Neural progenitor cell (in vitro differentiated cells): ENCODE measurements at regions not wholly inside any gene's neighbourhood (a gene's known extent, or its start where the extent isn't known, plus 50 kb on each side); places are given as distances from the start of the nearest gene placed in this dataset.

Experiments used
- CTCF ChIP-seq: fragments of 200-600 bp; sonication (generic); IDR thresholded peaks from 2 replicates; pipeline ENCODE4 v1.5.1; 2017; ENCODE audit warnings: antibody characterized with exemption, mild to moderate bottlenecking
- EZH2 ChIP-seq: fragments of 200-600 bp; sonication (generic); IDR thresholded peaks from 2 replicates; pipeline ENCODE4 v1.6.1; 2017; ENCODE audit warnings: antibody characterized with exemption, mild to moderate bottlenecking, moderate library complexity

DNA sequence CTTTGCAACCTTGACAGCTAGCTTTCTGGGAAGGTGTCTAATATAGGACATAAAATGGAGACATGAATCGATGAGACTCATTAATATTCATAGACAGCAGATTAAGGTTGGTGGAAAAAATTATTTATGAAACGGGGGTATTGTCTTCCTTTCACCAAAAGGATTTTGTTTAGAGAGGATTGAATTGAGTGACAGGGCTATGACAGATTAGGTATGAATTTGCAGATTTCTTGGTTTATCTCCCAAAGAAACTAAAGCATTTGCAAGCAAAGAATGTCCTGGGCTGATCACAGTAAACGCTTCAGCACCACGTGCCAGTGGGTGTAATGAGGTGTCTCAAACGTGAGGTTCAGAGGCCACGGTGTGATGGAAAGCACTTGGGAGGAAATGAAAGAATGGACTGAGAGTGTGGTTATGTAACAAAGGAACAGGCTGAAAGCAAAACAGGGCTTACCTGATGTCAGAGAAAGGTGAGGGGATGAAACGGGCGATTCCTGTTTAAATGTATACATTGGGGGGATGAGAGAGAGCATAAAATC is 329.2 kb upstream of the NPVF start:
- no peak for TF ChIP-seq EZH2
- TF ChIP-seq CTCF, result no peak
